ENCODE measurements at regions not wholly inside any gene's neighbourhood (a gene's known extent, or its start where the extent isn't known, plus 50 kb on each side); places are given as distances from the start of the nearest gene placed in this dataset.

GRCh38 chr5:54876556-54876955 lies 108.8 kb downstream of the ESM1 start:
- H3F3A ChIP-seq (ENCODE audit: insufficient read depth, low read length) = no peaks in the 10 kb centered on the region
- H3K9me2 ChIP-seq (replicated peaks; ENCODE audit: insufficient read depth, low read length) = no peaks in the 10 kb centered on the region
- no peak overlapping the region for H3K4me3 ChIP-seq (ENCODE audit: low read length)
- no peaks in the 10 kb centered on the region for H3K4me1 ChIP-seq (ENCODE audit: low read length)
- H2AFZ ChIP-seq (ENCODE audit: low read length) = no peak overlapping the region
- H3K79me2 ChIP-seq (ENCODE audit: low read length) = no peaks in the 10 kb centered on the region
- no peak overlapping the region for H3K9ac ChIP-seq (ENCODE audit: low read length)
- H3K9me3 ChIP-seq (replicated peaks; ENCODE audit: insufficient read depth, low read length) = no peaks in the 10 kb centered on the region
- no peak overlapping the region for H3K27ac ChIP-seq (ENCODE audit: low read length)
- no peaks in the 10 kb centered on the region for H3K27me3 ChIP-seq (replicated peaks; ENCODE audit: insufficient read depth, low read length)
- TF ChIP-seq EZH2phosphoT487 (IDR thresholded peaks at IDR 0.05; ENCODE audit: low read length) (no peak), CTCF (IDR thresholded peaks at IDR 0.05; ENCODE audit: low read length) (no peak), EZH2 (optimal IDR thresholded peaks at IDR 0.05; ENCODE audit: low read depth, low read length) (no peak)
- H3K36me3 ChIP-seq (replicated peaks; ENCODE audit: insufficient read depth, low read length) = no peaks in the 10 kb centered on the region
- no peak overlapping the region for H3K4me2 ChIP-seq (ENCODE audit: low read depth, low read length)
- H4K20me1 ChIP-seq (ENCODE audit: insufficient read depth, low read length) = no peaks in the 10 kb centered on the region
- DNase-seq = no peak

- DNase-seq = no peak
Measured at GRCh38 chr5:54874337-54875021, 110.9 kb downstream of the ESM1 start.

DNA sequence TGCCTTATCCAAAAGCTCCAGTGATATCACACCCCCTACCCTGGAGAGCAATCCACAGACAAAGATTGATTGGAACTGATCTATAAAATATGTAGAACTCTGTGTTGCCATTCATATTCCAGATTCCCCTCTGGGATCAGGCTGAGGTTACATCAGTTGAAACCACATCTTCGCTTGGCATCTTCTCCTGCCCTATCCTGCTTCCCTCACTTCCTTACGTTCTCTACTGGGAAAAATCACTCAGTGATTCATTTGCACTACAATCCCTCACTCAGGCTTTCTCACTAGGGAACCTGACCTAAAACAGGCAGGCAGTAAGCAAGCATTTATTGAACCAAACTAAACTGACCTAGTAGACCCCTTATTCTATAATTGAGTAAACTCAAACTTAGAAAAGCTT lies 111.7 kb downstream of the ESM1 start:
- TF ChIP-seq EZH2phosphoT487 (IDR thresholded peaks at IDR 0.05; ENCODE audit: low read length) = no peak
- Histone ChIP-seq H3K27ac (ENCODE audit: low read length) (no peak overlapping the region), H3K36me3 (replicated peaks; ENCODE audit: insufficient read depth, low read length) (no peaks in the 10 kb centered on the region), H3K27me3 (replicated peaks; ENCODE audit: insufficient read depth, low read length) (no peaks in the 10 kb centered on the region), H3K9me2 (replicated peaks; ENCODE audit: insufficient read depth, low read length) (no peaks in the 10 kb centered on the region), H4K20me1 (ENCODE audit: insufficient read depth, low read length) (no peaks in the 10 kb centered on the region), H3K4me1 (ENCODE audit: low read length) (no peaks in the 10 kb centered on the region), H3K79me2 (ENCODE audit: low read length) (no peaks in the 10 kb centered on the region), H3K9ac (ENCODE audit: low read length) (no peak overlapping the region), H3K9me3 (replicated peaks; ENCODE audit: insufficient read depth, low read length) (no peaks in the 10 kb centered on the region), H3K4me2 (ENCODE audit: low read depth, low read length) (no peak overlapping the region), H3F3A (ENCODE audit: insufficient read depth, low read length) (no peaks in the 10 kb centered on the region), H2AFZ (ENCODE audit: low read length) (no peak overlapping the region), H3K4me3 (ENCODE audit: low read length) (no peak overlapping the region)
- DNase-seq = no peak

More at GRCh38 chr5:54874337-54875021, 110.9 kb downstream of the ESM1 start:
- H3K36me3 ChIP-seq (replicated peaks; ENCODE audit: insufficient read depth, low read length) = no peaks in the 10 kb centered on the region
- H4K20me1 ChIP-seq (ENCODE audit: insufficient read depth, low read length) = no peaks in the 10 kb centered on the region
- no peak overlapping the region for H2AFZ ChIP-seq (ENCODE audit: low read length)
- no peak overlapping the region for H3K27ac ChIP-seq (ENCODE audit: low read length)
- no peak overlapping the region for H3K9ac ChIP-seq (ENCODE audit: low read length)
- TF ChIP-seq EZH2 (optimal IDR thresholded peaks at IDR 0.05; ENCODE audit: low read depth, low read length) (no peak), CTCF (IDR thresholded peaks at IDR 0.05; ENCODE audit: low read length) (no peak), EZH2phosphoT487 (IDR thresholded peaks at IDR 0.05; ENCODE audit: low read length) (no peak)
- no peaks in the 10 kb centered on the region for H3K27me3 ChIP-seq (replicated peaks; ENCODE audit: insufficient read depth, low read length)
- H3K9me2 ChIP-seq (replicated peaks; ENCODE audit: insufficient read depth, low read length) = no peaks in the 10 kb centered on the region
- H3F3A ChIP-seq (ENCODE audit: insufficient read depth, low read length) = no peaks in the 10 kb centered on the region
- no peak overlapping the region for H3K4me3 ChIP-seq (ENCODE audit: low read length)
- H3K79me2 ChIP-seq (ENCODE audit: low read length) = no peaks in the 10 kb centered on the region
- H3K4me1 ChIP-seq (ENCODE audit: low read length) = no peaks in the 10 kb centered on the region
- no peaks in the 10 kb centered on the region for H3K9me3 ChIP-seq (replicated peaks; ENCODE audit: insufficient read depth, low read length)
- H3K4me2 ChIP-seq (ENCODE audit: low read depth, low read length) = no peak overlapping the region

GRCh38 chr5:54872810-54873209 lies 112.6 kb downstream of the ESM1 start:
- Histone ChIP-seq H3K79me2 (ENCODE audit: low read length) (no peaks in the 10 kb centered on the region), H3K9ac (ENCODE audit: low read length) (no peak overlapping the region), H3K4me3 (ENCODE audit: low read length) (no peak overlapping the region), H2AFZ (ENCODE audit: low read length) (no peak overlapping the region), H3K9me3 (replicated peaks; ENCODE audit: insufficient read depth, low read length) (no peaks in the 10 kb centered on the region), H3K36me3 (replicated peaks; ENCODE audit: insufficient read depth, low read length) (no peaks in the 10 kb centered on the region), H3K27me3 (replicated peaks; ENCODE audit: insufficient read depth, low read length) (no peaks in the 10 kb centered on the region), H3K27ac (ENCODE audit: low read length) (no peak overlapping the region), H3K4me2 (ENCODE audit: low read depth, low read length) (no peak overlapping the region), H3K4me1 (ENCODE audit: low read length) (no peaks in the 10 kb centered on the region), H3K9me2 (replicated peaks; ENCODE audit: insufficient read depth, low read length) (no peaks in the 10 kb centered on the region), H4K20me1 (ENCODE audit: insufficient read depth, low read length) (no peaks in the 10 kb centered on the region), H3F3A (ENCODE audit: insufficient read depth, low read length) (no peaks in the 10 kb centered on the region)
- TF ChIP-seq EZH2phosphoT487 (IDR thresholded peaks at IDR 0.05; ENCODE audit: low read length) = no peak
- no peak for TF ChIP-seq CTCF (IDR thresholded peaks at IDR 0.05; ENCODE audit: low read length)
- no peak for TF ChIP-seq EZH2 (optimal IDR thresholded peaks at IDR 0.05; ENCODE audit: low read depth, low read length)
- no peak for DNase-seq
